ENCODE measurements at regions not wholly inside any gene's neighbourhood (a gene's known extent, or its start where the extent isn't known, plus 50 kb on each side); places are given as distances from the start of the nearest gene placed in this dataset.

GRCh38 chr13:99892866-99893504 lies 78.6 kb downstream of the ZIC5 start:
- DNase-seq (ENCODE audit: low read depth in 2 of 2), result no peak

GRCh38 chr13:99892196-99892613 lies 79.4 kb downstream of the ZIC5 start:
- DNase-seq (ENCODE audit: low read depth in 2 of 2), result no peak

- DNase-seq (ENCODE audit: low read depth in 2 of 2), result no peak
Observed at GRCh38 chr13:99886706-99887105, 84.9 kb downstream of the ZIC5 start.

- DNase-seq (ENCODE audit: low read depth in 2 of 2), result no peak
Observed at GRCh38 chr13:99884913-99885312, 86.7 kb downstream of the ZIC5 start.

- no peak for DNase-seq (ENCODE audit: low read depth in 2 of 2)
Observed at GRCh38 chr13:99883805-99884204, 87.8 kb downstream of the ZIC5 start.

- no peak for DNase-seq (ENCODE audit: low read depth in 2 of 2)
Observed at GRCh38 chr13:99878921-99879610, 92.5 kb downstream of the ZIC5 start.

GRCh38 chr13:99876651-99877050 lies 94.9 kb downstream of the ZIC5 start:
- DNase-seq (ENCODE audit: low read depth in 2 of 2), result no peak

GRCh38 chr13:99875391-99875790 lies 96.2 kb downstream of the ZIC5 start:
- no peak for DNase-seq (ENCODE audit: low read depth in 2 of 2)

- no peak for DNase-seq (ENCODE audit: low read depth in 2 of 2)
Observed at GRCh38 chr13:99873832-99874430, 97.6 kb downstream of the ZIC5 start.

GRCh38 chr13:99873141-99873540 lies 98.4 kb downstream of the ZIC5 start:
- DNase-seq (ENCODE audit: low read depth in 2 of 2), result no peak

GRCh38 chr13:99871249-99871898 lies 100.2 kb downstream of the ZIC5 start:
- DNase-seq (ENCODE audit: low read depth in 2 of 2), result no peak

GRCh38 chr13:99870541-99870940 lies 101.0 kb downstream of the ZIC5 start:
- DNase-seq (ENCODE audit: low read depth in 2 of 2), result no peak

GRCh38 chr13:99869830-99870229 lies 101.7 kb downstream of the ZIC5 start:
- no peak for DNase-seq (ENCODE audit: low read depth in 2 of 2)

- no peak for DNase-seq (ENCODE audit: low read depth in 2 of 2)
Observed at GRCh38 chr13:99868767-99869166, 102.8 kb downstream of the ZIC5 start.

GRCh38 chr13:99867535-99868257 lies 103.9 kb downstream of the ZIC5 start:
- DNase-seq (ENCODE audit: low read depth in 2 of 2), result no peak

GRCh38 chr13:99866781-99867180 lies 104.8 kb downstream of the ZIC5 start:
- no peak for DNase-seq (ENCODE audit: low read depth in 2 of 2)

- no peak for DNase-seq (ENCODE audit: low read depth in 2 of 2)
Observed at GRCh38 chr13:99865420-99865930, 106.1 kb downstream of the ZIC5 start.

- no peak for DNase-seq (ENCODE audit: low read depth in 2 of 2)
Observed at GRCh38 chr13:99864627-99864990, 107.0 kb downstream of the ZIC5 start.

GRCh38 chr13:99863789-99864626 lies 107.6 kb downstream of the ZIC5 start:
- DNase-seq (ENCODE audit: low read depth in 2 of 2), result no peak

GRCh38 chr13:99862244-99862643 lies 109.3 kb downstream of the ZIC5 start:
- no peak for DNase-seq (ENCODE audit: low read depth in 2 of 2)

GRCh38 chr13:99861771-99862170 lies 109.8 kb downstream of the ZIC5 start:
- no peak for DNase-seq (ENCODE audit: low read depth in 2 of 2)

Measured in stimulated activated CD8-positive, alpha-beta memory T cell treated with anti-CD3 and anti-CD28 coated beads, Interleukin-2, amount 100 ng/mL, for 1 hour (primary cell).